Endothelial cell of umbilical vein (primary cell): ENCODE measurements at regions not wholly inside any gene's neighbourhood (a gene's known extent, or its start where the extent isn't known, plus 50 kb on each side); places are given as distances from the start of the nearest gene placed in this dataset.

Experiments
- BruUV-seq: library from RNA; stranded (reverse); fragments of 400-500 nt; replicated peaks from 2 replicates; lab custom pipeline; 2021; lab: Mats Ljungman, UMichigan
- CTCF ChIA-PET: fragments of 300-600, 350-600 bp; sonication (Branson Sonifier 250); formaldehyde crosslinking; loops from one replicate; lab custom pipeline; 2021; ENCODE audit warnings: antibody characterized with exemption, inconsistent platforms; lab: Charles Lee
- POLR2A ChIA-PET: fragments of 300-600, 350-600 bp; sonication (Branson Sonifier 250); formaldehyde crosslinking; loops from one replicate; lab custom pipeline; 2021; ENCODE audit warnings: antibody characterized with exemption, inconsistent platforms; lab: Charles Lee
- DNase-seq: peaks from one replicate; pipeline ENCODE4 v3.0.0-alpha.2; 2011; ENCODE audit warnings: low read depth, low spot score
- FAIRE-seq: peaks from 2 replicates; lab custom pipeline; 2011; peaks lifted over from hg19 to GRCh38; lab: Jason Lieb, UNC
- H2AFZ ChIP-seq: 2 replicates; pipeline ENCODE4 v1.6.0; 2012; ENCODE audit warnings: low read depth, low read length, control low read depth, inconsistent platforms
- H3K27ac ChIP-seq: 2 replicates; pipeline ENCODE4 v1.5.1; 2011; ENCODE audit warnings: low read depth, mild to moderate bottlenecking, control low read depth, low read length, moderate library complexity; ENCODE audit not compliant: insufficient read depth
- H3K27me3 ChIP-seq, 2 experiments: 2 replicates each; pipeline versions ENCODE4 v1.6.0 to v1.6.1; 2011; ENCODE audit warnings: low read length in 2 of 2, mixed read lengths in 1 of 2; ENCODE audit not compliant: control insufficient read depth in 2 of 2, insufficient read depth in 2 of 2
- H3K36me3 ChIP-seq, 2 experiments: 2 replicates in 1 of 2; 3 replicates in 1 of 2; pipeline ENCODE4 v1.5.1; 2011; ENCODE audit warnings: low read length in 2 of 2, mild to moderate bottlenecking in 1 of 2, moderate library complexity in 1 of 2; ENCODE audit not compliant: control insufficient read depth in 2 of 2, insufficient read depth in 2 of 2; ENCODE audit errors: extremely low read depth in 1 of 2
- H3K4me1 ChIP-seq: 3 replicates; pipeline ENCODE4 v1.5.1; 2011; ENCODE audit warnings: mild to moderate bottlenecking, low read length; ENCODE audit not compliant: control insufficient read depth, insufficient read depth; ENCODE audit errors: extremely low read depth
- H3K4me2 ChIP-seq: 2 replicates; pipeline ENCODE4 v1.6.1; 2011; ENCODE audit warnings: low read length, control low read depth, mixed read lengths; ENCODE audit not compliant: insufficient read depth
- H3K4me3 ChIP-seq, 3 experiments: fragments of 200-600 bp in 1 of 3; sonication (generic), shearing (Covaris generic) in 1 of 3; replicated peaks in 1 of 3; 2 replicates each; pipeline ENCODE4 v1.5.1; 2011 to 2016; ENCODE audit warnings: control low read depth in 3 of 3, low read length in 3 of 3, mild to moderate bottlenecking in 2 of 3, inconsistent platforms in 1 of 3, low read depth in 1 of 3, moderate library complexity in 1 of 3; ENCODE audit not compliant: insufficient read depth in 1 of 3
- H3K79me2 ChIP-seq: 2 replicates; pipeline ENCODE4 v1.6.0; 2012; ENCODE audit warnings: low read length, inconsistent platforms; ENCODE audit not compliant: control insufficient read depth, insufficient read depth
- H3K9ac ChIP-seq: replicated peaks from 2 replicates; pipeline ENCODE3; 2011; ENCODE audit warnings: low read length, control low read depth; ENCODE audit not compliant: insufficient read depth; ENCODE audit errors: extremely low read depth
- H3K9me1 ChIP-seq: replicated peaks from 3 replicates; pipeline ENCODE4 v1.6.0; 2011; ENCODE audit warnings: mild to moderate bottlenecking, low read length; ENCODE audit not compliant: control insufficient read depth, insufficient read depth; ENCODE audit errors: extremely low read depth
- H3K9me3 ChIP-seq: replicated peaks from 2 replicates; pipeline ENCODE4 v1.5.1; 2012; ENCODE audit warnings: low read length, inconsistent platforms; ENCODE audit not compliant: control insufficient read depth, insufficient read depth
- H4K20me1 ChIP-seq: replicated peaks from 2 replicates; pipeline ENCODE3; 2011; ENCODE audit warnings: mild to moderate bottlenecking, low read length; ENCODE audit not compliant: control insufficient read depth, insufficient read depth; ENCODE audit errors: extremely low read depth
- CTCF ChIP-seq, 2 donors: IDR thresholded peaks; 1 replicate in 1 of 2; 2 replicates in 1 of 2; pipeline ENCODE4 v1.5.1; 2011; ENCODE audit warnings: low read length in 2 of 2, mild to moderate bottlenecking in 2 of 2, moderate library complexity in 2 of 2, control low read depth in 1 of 2, inconsistent platforms in 1 of 2, low read depth in 1 of 2; ENCODE audit not compliant: insufficient read depth in 1 of 2; ENCODE audit errors: extremely low read depth in 1 of 2
- EZH2 ChIP-seq: IDR thresholded peaks from 2 replicates; pipeline ENCODE4 v1.6.1; 2012; ENCODE audit warnings: borderline replicate concordance, low read depth, mild to moderate bottlenecking, moderate library complexity, low read length, inconsistent platforms; ENCODE audit not compliant: severe bottlenecking
- FOS ChIP-seq: IDR thresholded peaks from 2 replicates; pipeline ENCODE4 v1.6.1; 2011; ENCODE audit warnings: mild to moderate bottlenecking, low read length, moderate library complexity, borderline replicate concordance; ENCODE audit not compliant: insufficient read depth
- GATA2 ChIP-seq: IDR thresholded peaks from 2 replicates; pipeline ENCODE4 v1.7.0; 2011; ENCODE audit warnings: low read depth, mild to moderate bottlenecking, moderate library complexity, mixed read lengths, low read length; ENCODE audit not compliant: insufficient read length, insufficient read depth
- JUN ChIP-seq: IDR thresholded peaks from 2 replicates; pipeline ENCODE4 v1.6.1; 2011; ENCODE audit warnings: borderline replicate concordance, low read depth; ENCODE audit not compliant: insufficient read length, insufficient read depth
- MAX ChIP-seq: IDR thresholded peaks from 2 replicates; pipeline ENCODE4 v1.6.1; 2011; ENCODE audit not compliant: insufficient read depth, insufficient read length
- MYC ChIP-seq: IDR thresholded peaks from one replicate; pipeline ENCODE4 v1.6.1; 2011; ENCODE audit warnings: mild to moderate bottlenecking, low read depth, low read length
- POLR2A ChIP-seq: IDR thresholded peaks from 2 replicates; pipeline ENCODE4 v1.6.1; 2012; ENCODE audit warnings: low read depth, mild to moderate bottlenecking, control low read depth, low read length
- POLR2AphosphoS5 ChIP-seq: IDR thresholded peaks from 2 replicates; pipeline ENCODE4 v1.6.1; 2012; ENCODE audit warnings: low read depth, mild to moderate bottlenecking, control low read depth, low read length, moderate library complexity; ENCODE audit not compliant: insufficient read depth
- dilution Hi-C: fragments of 300-500 bp; cut with MboI; formaldehyde crosslinking; loops from one replicate; pipeline ENCODE4 v1.15.0; 2019; ENCODE audit warnings: low sequenced_read_pairs; ENCODE audit not compliant: extremely low pct_ligation_motif_present
- intact Hi-C: fragments of 100-400 bp; cut with micrococcal nuclease; formaldehyde crosslinking; loops from one replicate; pipeline ENCODE4 v1.10.0; 2022

- Histone ChIP-seq H3K79me2 (no peaks in the 10 kb centered on the region), H3K4me2 (no peak overlapping the region), H4K20me1 (no peaks in the 10 kb centered on the region), H2AFZ (no peak overlapping the region), H3K9me3 (no peaks in the 10 kb centered on the region), H3K27me3 (no peaks in the 10 kb centered on the region), H3K9me1 (no peaks in the 10 kb centered on the region), H3K4me1 (peaks cover 29% of the 10 kb centered on the region), H3K27ac (no peak overlapping the region), H3K36me3 (no peaks in the 10 kb centered on the region), H3K4me3 (no peak overlapping the region), H3K9ac (no peak overlapping the region)
- TF ChIP-seq EZH2 = no peak
- TF ChIP-seq JUN = no peak
- no peak for TF ChIP-seq MYC
- TF ChIP-seq POLR2AphosphoS5 = no peak
- TF ChIP-seq MAX = no peak
- TF ChIP-seq GATA2 = no peak
- TF ChIP-seq FOS = no peak
- TF ChIP-seq CTCF (IDR thresholded peaks at IDR 0.05; ENCODE audit: extremely low read depth in 1 of 2, insufficient read depth in 1 of 2, low read depth in 1 of 2, low read length in 2 of 2) = no peak
- TF ChIP-seq POLR2A = no peak
- ChIA-PET POLR2A (no interaction called here), CTCF (interaction anchor here (0.8 kb wide), 1 partner anchor 17 kb away, joined by 3 read pairs; no protein-coding TSS in a partner anchor)
- dilution Hi-C loops = no loop called here
- no TSS peak for BruUV-seq
- DNase-seq = peak; percentile 35
- intact Hi-C loops = loop anchor here (2.0 to 10.0 kb wide), 10 partner anchors 232 to 1418 kb away; a partner anchor contains a TSS
- no peak for FAIRE-seq
Observed at GRCh38 chr2:145750144-145750543, 1230.2 kb upstream of the ZEB2 start.
